K562 (cell line): ENCODE measurements at regions not wholly inside any gene's neighbourhood (a gene's known extent, or its start where the extent isn't known, plus 50 kb on each side); places are given as distances from the start of the nearest gene placed in this dataset.

Experiments used
- ATAC-seq: fragments of 200-7000 bp; cut with Tn5 transposase; 3 replicates; pipeline ENCODE4 v1.9.1; 2020; ENCODE audit warnings: moderate library complexity
- BruUV-seq: library from RNA; stranded (reverse); fragments of 400-500 nt; replicated peaks from 2 replicates; lab custom pipeline; 2021; lab: Mats Ljungman, UMichigan
- CTCF ChIA-PET: fragments of 300-600 bp; formaldehyde crosslinking; extraction: SDS; loops from one replicate; lab custom pipeline; 2021; ENCODE audit warnings: low intra/inter-chr PET ratio; lab: Yijun Ruan, JAX
- POLR2A ChIA-PET: fragments of 300-600, 350-650 bp; sonication (Branson Sonifier 250); formaldehyde crosslinking; extraction: SDS; loops from one replicate; lab custom pipeline; 2021; ENCODE audit warnings: antibody characterized with exemption, inconsistent platforms; lab: Yijun Ruan, JAX
- DNase-seq, 4 experiments: peaks; one replicate each; pipeline versions ENCODE4 v3.0.0 to v3.0.0-alpha.2; 2011 to 2018; ENCODE audit warnings: low spot score in 3 of 4, mixed read lengths in 3 of 4; ENCODE audit errors: extremely low read depth in 1 of 4
- FAIRE-seq: peaks from 2 replicates; lab custom pipeline; 2011; peaks lifted over from hg19 to GRCh38; lab: Jason Lieb, UNC
- H2AFZ ChIP-seq: 2 replicates; pipeline ENCODE4 v1.6.0; 2011; ENCODE audit warnings: low read depth, low read length, control low read depth, inconsistent platforms
- H3K27ac ChIP-seq: fragments of 200-600 bp; 3 replicates; pipeline ENCODE4 v1.8.0; 2011; ENCODE audit warnings: low read depth, mild to moderate bottlenecking, control low read depth, inconsistent platforms, low read length, moderate library complexity, mixed read lengths; ENCODE audit errors: extremely low read depth
- H3K27me3 ChIP-seq, 2 experiments: fragments of 300-600 bp in 1 of 2; 2 replicates in 1 of 2; 3 replicates in 1 of 2; pipeline versions ENCODE4 v1.6.0 to v1.8.0; 2011; ENCODE audit warnings: inconsistent platforms in 2 of 2, low read length in 2 of 2, mild to moderate bottlenecking in 1 of 2, mixed read lengths in 1 of 2, moderate library complexity in 1 of 2; ENCODE audit not compliant: control insufficient read depth in 2 of 2, insufficient read depth in 2 of 2
- H3K36me3 ChIP-seq: fragments of 300-600 bp; 3 replicates; pipeline ENCODE4 v1.8.0; 2011; ENCODE audit warnings: mild to moderate bottlenecking, low read length, inconsistent platforms; ENCODE audit not compliant: control insufficient read depth, insufficient read depth
- H3K4me1 ChIP-seq, 2 experiments: fragments of 200-600 bp in 1 of 2; replicated peaks in 1 of 2; 2 replicates in 1 of 2; 3 replicates in 1 of 2; pipeline versions ENCODE4 v1.5.1 to v1.8.0; 2011; ENCODE audit warnings: inconsistent platforms in 2 of 2, low read length in 2 of 2, mild to moderate bottlenecking in 1 of 2, mixed read lengths in 1 of 2, moderate library complexity in 1 of 2; ENCODE audit not compliant: control insufficient read depth in 2 of 2, insufficient read depth in 2 of 2
- H3K4me2 ChIP-seq: 2 replicates; pipeline ENCODE4 v1.6.1; 2011; ENCODE audit warnings: low read length, control low read depth, inconsistent platforms, mixed read lengths; ENCODE audit not compliant: insufficient read depth
- H3K4me3 ChIP-seq: fragments of 200-600 bp; sonication (generic), shearing (Covaris generic); 2 replicates; pipeline ENCODE4 v1.5.1; 2016; ENCODE audit warnings: control low read depth, inconsistent platforms
- H3K79me2 ChIP-seq: fragments of 200-600 bp; 3 replicates; pipeline ENCODE4 v1.8.0; 2011; ENCODE audit warnings: low read length, inconsistent platforms; ENCODE audit not compliant: control insufficient read depth, insufficient read depth
- H3K9ac ChIP-seq, 2 experiments: 2 replicates each; pipeline versions ENCODE4 v1.6.0 to v1.6.1; 2011; ENCODE audit warnings: low read depth in 2 of 2, low read length in 2 of 2, control low read depth in 1 of 2, inconsistent platforms in 1 of 2, mild to moderate bottlenecking in 1 of 2, mixed read lengths in 1 of 2; ENCODE audit not compliant: insufficient read depth in 1 of 2
- H3K9me1 ChIP-seq: one replicate; pipeline ENCODE4 v1.6.0; 2011; ENCODE audit warnings: inconsistent platforms, mild to moderate bottlenecking, low read length, moderate library complexity; ENCODE audit not compliant: control insufficient read depth, insufficient read depth
- H3K9me3 ChIP-seq: replicated peaks from 2 replicates; pipeline ENCODE4 v1.5.1; 2011; ENCODE audit warnings: low read depth, low read length, inconsistent platforms; ENCODE audit not compliant: control insufficient read depth, insufficient read depth
- H4K20me1 ChIP-seq: replicated peaks from 2 replicates; pipeline ENCODE4 v1.6.1; 2011; ENCODE audit warnings: low read length, inconsistent platforms, mixed read lengths; ENCODE audit not compliant: control insufficient read depth, insufficient read depth
- CXXC5 ChIP-seq: fragments of 250-450 bp; sonication (Bioruptor Pico); IDR thresholded peaks from 2 replicates; pipeline ENCODE4 v1.8.0; 2022; ENCODE audit warnings: inconsistent platforms, mild to moderate bottlenecking, moderate library complexity
- ELK1 ChIP-seq: sonication (generic); formaldehyde crosslinking; IDR thresholded peaks from 2 replicates; pipeline ENCODE4 v1.8.1; 2022; ENCODE audit warnings: missing genetic modification reagents
- GABPB2 ChIP-seq: fragments of 250-450 bp; sonication (Bioruptor Pico); conservative IDR thresholded peaks from 2 replicates; pipeline ENCODE4 v1.5.1; 2021; ENCODE audit warnings: mild to moderate bottlenecking
- HCFC1 ChIP-seq: IDR thresholded peaks from 2 replicates; pipeline ENCODE4 v1.6.1; 2012; ENCODE audit warnings: low read depth, low read length, improper control_type of control experiment
- HDAC6 ChIP-seq: IDR thresholded peaks from 2 replicates; pipeline ENCODE4 v1.6.1; 2012; ENCODE audit warnings: low read depth, mild to moderate bottlenecking, control low read depth, inconsistent platforms, low read length, moderate library complexity
- KDM5B ChIP-seq: fragments of 200-600 bp; sonication (generic); IDR thresholded peaks from 2 replicates; pipeline ENCODE4 v1.6.1; 2012; ENCODE audit warnings: low read depth, mild to moderate bottlenecking, moderate library complexity, low read length, control low read depth, inconsistent platforms; ENCODE audit not compliant: insufficient replicate concordance
- MAFG ChIP-seq: fragments of 450-650 bp; conservative IDR thresholded peaks from 2 replicates; pipeline ENCODE4 v1.6.1; 2016; ENCODE audit warnings: missing genetic modification characterization, missing compliant biosample characterization
- RAD51 ChIP-seq: fragments of 450-650 bp; IDR thresholded peaks from 2 replicates; pipeline ENCODE4 v1.7.1; 2016; ENCODE audit warnings: low read depth, mild to moderate bottlenecking, borderline replicate concordance
- RBM39 ChIP-seq: fragments of 200-400 bp; formaldehyde crosslinking; optimal IDR thresholded peaks from 2 replicates; pipeline ENCODE3; 2018; ENCODE audit warnings: low read depth, low read length
- RHOXF2B ChIP-seq: fragments of 250-450 bp; sonication (Bioruptor Pico); conservative IDR thresholded peaks from 2 replicates; pipeline ENCODE4 v1.5.1; 2021
- SREBF2 ChIP-seq: sonication (generic); formaldehyde crosslinking; IDR thresholded peaks from 2 replicates; pipeline ENCODE4 v1.4.0; 2020; ENCODE audit warnings: mild to moderate bottlenecking, missing genetic modification reagents
- TBP ChIP-seq: optimal IDR thresholded peaks from 2 replicates; pipeline ENCODE3; 2011; ENCODE audit warnings: low read depth, low read length, improper control_type of control experiment
- TSHZ1 ChIP-seq: fragments of 250-450 bp; sonication (Bioruptor Pico); IDR thresholded peaks from 2 replicates; pipeline ENCODE4 v1.4.0; 2020; ENCODE audit warnings: mild to moderate bottlenecking, moderate library complexity
- ZBTB1 ChIP-seq: sonication (generic); formaldehyde crosslinking; IDR thresholded peaks from 2 replicates; pipeline ENCODE4 v1.8.1; 2023; ENCODE audit warnings: missing genetic modification reagents, low read depth, mild to moderate bottlenecking, borderline replicate concordance
- ZBTB17 ChIP-seq: fragments of 450-650 bp; formaldehyde crosslinking; IDR thresholded peaks from 2 replicates; pipeline ENCODE4 v1.4.0; 2020; ENCODE audit warnings: mild to moderate bottlenecking
- ZNF217 ChIP-seq: sonication (generic); formaldehyde crosslinking; IDR thresholded peaks from 2 replicates; pipeline ENCODE4 v1.8.0; 2022; ENCODE audit warnings: mild to moderate bottlenecking, missing genetic modification reagents
- ZNF431 ChIP-seq: sonication (generic); formaldehyde crosslinking; IDR thresholded peaks from 2 replicates; pipeline ENCODE4 v1.8.0; 2022; ENCODE audit warnings: mild to moderate bottlenecking, missing genetic modification reagents
- ZNF639 ChIP-seq, 2 experiments: fragments of 200-800 bp in 1 of 2; sonication (Bioruptor generic) in 1 of 2; sonication (generic) in 1 of 2; formaldehyde crosslinking in 1 of 2; IDR thresholded peaks in 1 of 2; conservative IDR thresholded peaks in 1 of 2; 2 replicates each; pipeline versions ENCODE4 v1.5.0 to v1.6.1; 2016 to 2020; ENCODE audit warnings: missing compliant biosample characterization in 1 of 2, missing genetic modification characterization in 1 of 2, missing genetic modification reagents in 1 of 2
- WGBS: fragments of 100-300 bp; shearing (Covaris generic); methylation state at CpG from one replicate; pipeline ENCODE4 v1.1.6; 2016; ENCODE audit warnings: low coverage, mixed read lengths; ENCODE audit not compliant: insufficient coverage; ENCODE audit errors: missing lambda C conversion rate; 5-methylcytosine and 5-hydroxymethylcytosine counted together
- in situ Hi-C: fragments of 300-500 bp; cut with MboI; formaldehyde crosslinking; loops from 4 replicates; pipeline ENCODE4 v1.15.0; 2018; ENCODE audit warnings: inconsistent platforms, mixed read lengths
- intact Hi-C: fragments of 100-400 bp; cut with micrococcal nuclease; formaldehyde crosslinking; loops from 2 replicates; pipeline ENCODE4 v1.14.2; 2022

- CTCF ChIA-PET = no interaction called here
- WGBS = 0% methylated on average over 4 of the region's 4 CpGs
- H4K20me1 ChIP-seq = no peaks in the 10 kb centered on the region
- no TSS peak for BruUV-seq
- H3K79me2 ChIP-seq = no peaks in the 10 kb centered on the region
- H3K27ac ChIP-seq = no peak overlapping the region
- FAIRE-seq = no peak
- in situ Hi-C loops = no loop called here
- H3K27me3 ChIP-seq = no peaks in the 10 kb centered on the region
- no peak for TF ChIP-seq ZNF431 (CRISPR knock-in tag)
- TF ChIP-seq KDM5B = no peak
- TF ChIP-seq ZNF639 (CRISPR knock-in tag; conservative IDR thresholded peaks at IDR 0.05 in 1 of 2, IDR thresholded peaks at IDR 0.05 in 1 of 2) = no peak
- TF ChIP-seq RHOXF2B (CRISPR knock-in tag) = no peak
- TF ChIP-seq ZBTB17 (CRISPR knock-in tag) = no peak
- TF ChIP-seq MAFG = no peak
- no peak for TF ChIP-seq RBM39
- TF ChIP-seq SREBF2 (CRISPR knock-in tag) = no peak
- TF ChIP-seq HDAC6 = no peak
- no peak for TF ChIP-seq HCFC1
- TF ChIP-seq ELK1 (CRISPR knock-in tag) = no peak
- TF ChIP-seq ZNF217 (CRISPR knock-in tag) = no peak
- no peak for TF ChIP-seq ZBTB1 (CRISPR knock-in tag)
- no peak for TF ChIP-seq TBP
- TF ChIP-seq CXXC5 (CRISPR knock-in tag) = no peak
- no peak for TF ChIP-seq TSHZ1 (CRISPR knock-in tag)
- no peak for TF ChIP-seq RAD51
- TF ChIP-seq GABPB2 (CRISPR knock-in tag) = no peak
- no peaks in the 10 kb centered on the region for H3K9me1 ChIP-seq
- H3K9ac ChIP-seq = no peak overlapping the region
- no peaks in the 10 kb centered on the region for H3K4me1 ChIP-seq
- H3K4me2 ChIP-seq = no peak overlapping the region
- no peak overlapping the region for H2AFZ ChIP-seq
- no peak for ATAC-seq
- DNase-seq = no peak
- no peaks in the 10 kb centered on the region for H3K9me3 ChIP-seq
- POLR2A ChIA-PET = no interaction called here
- H3K36me3 ChIP-seq = no peaks in the 10 kb centered on the region
- no peak overlapping the region for H3K4me3 ChIP-seq
- intact Hi-C loops = no loop called here
These were observed 615.4 kb downstream of the MAFB start for GRCh38 chr20:40073535-40074111.
